ENCODE measurements at regions not wholly inside any gene's neighbourhood (a gene's known extent, or its start where the extent isn't known, plus 50 kb on each side); places are given as distances from the start of the nearest gene placed in this dataset.
"Not testable (repeated sequence)": the region's sequence is repeated elsewhere in the genome, so short reads cannot be mapped to it uniquely, and the experiment has no call there.

DNA sequence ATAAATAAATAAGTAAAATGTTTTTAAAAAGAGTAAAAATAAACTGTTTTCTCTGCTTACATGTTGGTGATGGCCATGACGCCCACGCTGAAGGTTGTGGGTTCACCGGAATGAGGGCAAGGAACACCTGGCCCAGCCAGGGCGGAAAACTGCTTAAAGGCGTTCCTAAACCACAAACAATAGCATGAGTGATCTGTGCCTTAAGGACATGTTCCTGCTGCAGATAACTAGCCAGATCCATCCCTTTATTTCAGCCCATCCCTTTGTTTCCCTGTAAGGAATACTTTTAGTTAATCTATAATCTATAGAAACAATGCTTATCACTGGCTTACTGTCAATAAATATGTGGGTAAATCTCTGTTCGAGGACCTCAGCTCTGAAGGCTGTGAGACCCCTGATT is 63.3 kb upstream of the CEP78 start:
- not testable (repeated sequence) for H3K27me3 Mint-ChIP-seq, H3K27ac Mint-ChIP-seq, ATAC-seq, H3K4me1 Mint-ChIP-seq, H3K4me3 Mint-ChIP-seq, DNase-seq
- peaks cover 0 to 10% of the 10 kb centered on the region in 2 donors for H3K9me3 Mint-ChIP-seq

DNA sequence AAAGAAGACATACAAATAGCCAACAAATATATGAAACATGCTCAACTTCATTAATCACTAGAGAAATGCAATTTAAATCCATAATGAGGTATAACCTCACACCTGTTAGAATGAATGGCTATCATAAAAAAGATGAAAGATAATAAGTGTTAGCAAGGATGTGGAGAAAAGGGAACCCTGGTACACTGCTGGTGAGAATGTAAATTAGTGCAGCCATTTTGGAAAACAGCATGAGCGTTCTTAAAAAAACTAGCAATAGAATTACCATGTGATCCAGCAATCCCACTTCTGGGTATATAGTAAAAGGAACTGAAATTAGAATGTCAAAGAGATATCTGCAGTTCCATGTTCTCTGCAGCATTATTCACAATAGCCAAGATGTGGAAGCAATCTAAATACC is 64.2 kb upstream of the CEP78 start:
- Mint-ChIP-seq H3K27me3 (no peaks in the 10 kb centered on the region), H3K4me3 (no peak overlapping the region), H3K4me1 (no peaks in the 10 kb centered on the region), H3K9me3 (peaks cover 0 to 10% of the 10 kb centered on the region in 2 donors), H3K27ac (no peak overlapping the region)
- no peak for ATAC-seq
- DNase-seq = no peak

DNA sequence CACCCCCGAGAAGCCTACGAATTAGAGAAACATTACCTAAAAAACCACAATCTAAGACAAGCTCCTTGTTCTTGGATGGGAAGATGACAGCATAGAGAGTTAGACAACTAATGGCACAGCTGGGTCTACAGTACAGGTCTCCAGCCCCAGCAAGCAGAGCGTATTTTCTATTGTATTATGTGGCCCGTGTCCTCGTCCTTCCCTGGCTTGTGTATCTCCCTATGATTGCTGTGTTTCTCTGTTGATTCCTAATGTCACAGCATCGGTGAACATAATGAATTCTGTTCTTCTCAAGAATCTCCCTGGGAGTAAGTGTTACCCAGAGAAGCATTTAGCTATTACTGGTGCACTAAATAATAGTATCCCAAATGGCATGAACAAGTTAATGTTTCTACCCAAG is 66.8 kb upstream of the CEP78 start:
- Mint-ChIP-seq H3K4me1 (no peaks in the 10 kb centered on the region), H3K27ac (peak overlapping the region in 1 of 2 donors; percentile 52), H3K9me3 (peaks cover 5 to 18% of the 10 kb centered on the region in 2 donors), H3K4me3 (no peak overlapping the region), H3K27me3 (no peaks in the 10 kb centered on the region)
- DNase-seq = no peak
- ATAC-seq = no peak

DNA sequence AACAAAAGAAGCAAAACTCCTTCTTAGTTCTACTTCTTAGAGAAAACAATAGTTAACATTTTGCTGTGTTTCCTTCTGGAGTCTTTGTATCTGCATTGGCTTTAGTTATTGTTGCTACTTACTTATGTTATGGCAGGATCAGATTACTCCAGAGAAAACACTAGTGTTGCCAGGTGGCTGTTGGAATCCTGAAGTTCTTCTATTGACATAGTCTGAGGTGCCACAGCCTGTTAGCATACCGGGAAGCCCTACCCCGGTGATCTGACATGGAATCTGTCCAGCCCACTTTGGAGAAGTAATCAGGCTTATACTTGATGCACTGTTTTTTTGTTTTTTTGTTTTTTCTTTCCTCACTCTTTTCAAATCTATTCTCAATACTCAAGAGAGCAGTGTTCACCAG is 68.5 kb upstream of the CEP78 start:
- H3K27me3 Mint-ChIP-seq = no peaks in the 10 kb centered on the region
- ATAC-seq (no peak), DNase-seq (no peak)
- peaks cover 16 to 22% of the 10 kb centered on the region in 2 donors for H3K9me3 Mint-ChIP-seq
- no peak overlapping the region for H3K4me3 Mint-ChIP-seq
- no peaks in the 10 kb centered on the region for H3K4me1 Mint-ChIP-seq
- H3K27ac Mint-ChIP-seq = no peak overlapping the region

DNA sequence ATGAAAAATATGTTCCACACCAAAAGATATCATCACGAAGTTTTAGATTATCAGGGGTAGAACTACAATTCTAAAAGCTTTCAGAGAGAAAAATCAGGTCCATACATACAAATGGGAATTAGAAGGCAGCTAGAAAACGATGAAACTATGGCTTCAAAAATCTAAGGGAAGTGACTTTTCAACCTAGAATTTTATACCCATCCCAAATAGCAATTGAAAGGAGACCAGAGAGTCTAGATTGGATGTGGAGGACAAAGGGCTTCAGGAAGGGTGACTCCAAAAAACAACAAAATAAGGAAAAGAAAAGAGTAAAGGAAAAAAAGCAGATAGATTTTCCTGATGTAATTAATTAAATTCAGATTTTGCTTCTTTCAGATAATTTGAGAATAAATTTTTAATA is 72.0 kb upstream of the CEP78 start:
- ATAC-seq (no peak), DNase-seq (no peak)
- no peaks in the 10 kb centered on the region for H3K27me3 Mint-ChIP-seq
- H3K4me1 Mint-ChIP-seq = no peaks in the 10 kb centered on the region
- H3K4me3 Mint-ChIP-seq = no peak overlapping the region
- H3K27ac Mint-ChIP-seq = no peak overlapping the region
- peaks cover 16 to 17% of the 10 kb centered on the region in 2 donors for H3K9me3 Mint-ChIP-seq

DNA sequence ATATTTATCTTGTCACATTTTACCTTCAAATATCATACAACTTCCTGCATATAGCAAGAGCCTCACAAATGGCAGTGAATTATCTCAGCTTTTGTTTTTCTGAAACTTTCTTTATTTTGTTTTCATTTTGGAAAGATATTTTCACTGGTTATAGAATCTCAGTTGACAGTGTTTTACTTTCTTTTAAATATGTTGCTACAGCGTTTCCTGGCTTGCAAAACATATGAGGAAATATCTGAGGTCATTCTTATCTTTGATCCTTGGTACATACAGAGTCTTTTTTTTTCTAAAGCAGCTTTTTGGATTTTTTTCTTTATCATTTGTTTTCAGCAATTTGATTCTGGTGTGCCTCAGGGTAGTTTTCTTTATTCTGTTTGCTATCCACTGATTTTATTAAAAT is 77.6 kb upstream of the CEP78 start:
- DNase-seq (no peak), ATAC-seq (no peak)
- H3K4me1 Mint-ChIP-seq = no peaks in the 10 kb centered on the region
- H3K4me3 Mint-ChIP-seq = no peak overlapping the region
- H3K27me3 Mint-ChIP-seq = no peaks in the 10 kb centered on the region
- no peak overlapping the region for H3K27ac Mint-ChIP-seq
- H3K9me3 Mint-ChIP-seq = peaks cover under 1 to 3% of the 10 kb centered on the region in 2 donors

DNA sequence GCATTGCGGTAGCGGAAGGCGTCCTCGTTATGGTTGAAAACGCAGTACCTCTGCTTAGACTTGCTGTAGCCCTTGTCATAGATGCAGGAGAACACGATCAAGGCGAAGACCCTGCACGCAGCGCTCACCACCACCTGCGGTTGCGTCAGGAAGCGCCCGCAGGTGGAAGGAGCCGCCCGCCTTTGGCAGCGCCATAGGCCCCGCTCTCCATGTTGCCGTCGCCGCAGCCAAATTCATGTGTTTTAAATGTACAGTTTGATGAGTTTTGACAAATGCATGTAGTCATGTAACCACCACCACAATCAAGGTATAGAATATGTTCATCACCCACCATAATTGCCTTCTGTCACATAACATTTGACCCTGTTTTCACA is 84.9 kb upstream of the CEP78 start:
- Mint-ChIP-seq H3K4me1 (no peaks in the 10 kb centered on the region), H3K27me3 (no peaks in the 10 kb centered on the region), H3K4me3 (no peak overlapping the region), H3K9me3 (peaks cover 0 to 8% of the 10 kb centered on the region in 2 donors), H3K27ac (no peak overlapping the region)
- DNase-seq = no peak
- no peak for ATAC-seq

DNA sequence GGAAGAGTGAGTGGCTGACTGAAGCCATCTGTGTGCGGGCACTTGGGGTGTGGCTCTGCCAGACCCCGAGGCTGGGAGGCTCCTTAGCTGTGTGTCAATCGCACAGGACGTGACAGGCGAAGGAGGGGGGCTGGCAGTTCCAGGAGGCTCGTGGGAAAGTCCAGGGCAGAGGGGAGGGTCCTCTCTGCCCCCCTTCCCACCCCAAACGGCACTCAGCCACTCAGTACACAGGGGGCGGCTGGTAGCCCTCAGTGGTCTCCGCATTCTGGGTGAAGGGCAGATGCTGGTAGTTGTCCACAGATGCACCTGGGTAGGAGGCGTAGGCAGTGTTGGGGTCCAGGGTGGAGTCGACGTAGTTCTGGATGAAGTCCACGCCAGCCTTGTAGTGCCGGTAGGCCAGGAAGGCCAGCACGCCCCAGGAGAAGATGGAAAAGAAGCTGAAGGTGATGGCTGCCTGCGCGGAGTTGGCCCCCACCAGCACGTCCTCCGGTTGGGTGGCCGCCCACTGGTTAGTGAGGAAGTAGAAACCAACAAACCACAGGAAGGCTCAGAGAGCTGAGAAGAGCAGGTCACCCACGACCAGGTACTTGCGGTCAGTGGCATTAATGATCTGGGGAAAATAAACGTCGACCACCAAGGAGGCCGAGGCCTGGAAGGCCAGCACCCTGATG is 85.4 kb upstream of the CEP78 start:
- no peak for ATAC-seq
- peaks cover 0 to 8% of the 10 kb centered on the region in 2 donors for H3K9me3 Mint-ChIP-seq
- DNase-seq = no peak
- H3K4me1 Mint-ChIP-seq = no peaks in the 10 kb centered on the region
- no peak overlapping the region for H3K4me3 Mint-ChIP-seq
- H3K27ac Mint-ChIP-seq = peak overlapping the region in 1 of 2 donors; percentile 42
- no peaks in the 10 kb centered on the region for H3K27me3 Mint-ChIP-seq

DNA sequence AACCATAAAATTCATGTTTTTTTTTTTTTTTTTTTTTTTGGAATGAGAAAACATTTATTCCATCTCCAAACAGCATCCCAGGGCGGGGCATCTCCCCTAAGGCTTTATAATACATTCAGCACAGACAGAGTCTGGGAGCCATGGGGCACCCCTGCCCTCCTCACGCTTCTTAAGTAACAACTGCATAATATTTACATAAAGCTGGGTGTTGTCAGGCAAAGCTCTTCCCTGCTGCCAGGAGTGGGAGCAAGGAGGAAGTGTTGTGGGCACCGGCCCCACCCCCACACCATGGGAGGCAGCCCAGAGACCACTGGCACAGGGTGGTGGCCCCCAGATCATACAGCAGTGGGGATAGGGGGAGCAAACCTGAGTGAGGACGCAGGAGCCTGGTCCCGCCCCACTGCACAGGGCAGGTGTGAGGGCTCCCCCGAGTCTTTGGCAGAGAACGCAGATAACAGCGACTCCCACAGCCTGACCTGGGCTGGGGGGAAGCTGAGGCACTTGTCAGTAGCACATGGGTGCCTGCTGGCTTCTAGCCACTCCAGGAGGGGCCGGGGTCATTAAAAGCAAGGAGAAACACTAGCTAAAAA is 86.1 kb upstream of the CEP78 start:
- Mint-ChIP-seq H3K27me3 (no peaks in the 10 kb centered on the region), H3K9me3 (peaks cover 0 to 8% of the 10 kb centered on the region in 2 donors), H3K4me3 (no peak overlapping the region), H3K27ac (no peak overlapping the region), H3K4me1 (peaks cover 4% of the 10 kb centered on the region)
- DNase-seq = no peak
- ATAC-seq = no peak

DNA sequence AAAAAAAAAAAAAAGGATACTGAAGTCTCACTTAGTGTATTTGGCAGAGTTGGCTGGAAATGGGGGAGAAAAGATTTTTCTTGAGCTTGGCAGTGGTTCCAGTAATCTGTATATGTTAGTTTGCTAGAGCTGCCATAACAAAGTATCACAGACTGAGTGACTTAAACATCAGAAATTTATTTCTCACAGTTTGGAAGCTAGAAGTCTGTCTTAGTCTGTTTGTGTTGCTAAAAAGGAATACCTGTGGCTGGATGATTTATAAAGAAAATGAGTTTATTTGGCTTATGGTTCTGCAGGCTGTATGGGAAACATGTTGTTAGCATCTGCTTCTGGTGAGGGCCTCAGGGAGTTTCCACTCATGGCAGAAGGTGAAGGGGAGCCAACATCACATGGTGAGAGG is 89.6 kb upstream of the CEP78 start:
- H3K9me3 Mint-ChIP-seq = peaks cover 6 to 26% of the 10 kb centered on the region in 2 donors
- no peak for ATAC-seq
- DNase-seq = no peak
- no peaks in the 10 kb centered on the region for H3K27me3 Mint-ChIP-seq
- H3K27ac Mint-ChIP-seq = no peak overlapping the region
- H3K4me3 Mint-ChIP-seq = no peak overlapping the region
- peaks cover 10% of the 10 kb centered on the region for H3K4me1 Mint-ChIP-seq

DNA sequence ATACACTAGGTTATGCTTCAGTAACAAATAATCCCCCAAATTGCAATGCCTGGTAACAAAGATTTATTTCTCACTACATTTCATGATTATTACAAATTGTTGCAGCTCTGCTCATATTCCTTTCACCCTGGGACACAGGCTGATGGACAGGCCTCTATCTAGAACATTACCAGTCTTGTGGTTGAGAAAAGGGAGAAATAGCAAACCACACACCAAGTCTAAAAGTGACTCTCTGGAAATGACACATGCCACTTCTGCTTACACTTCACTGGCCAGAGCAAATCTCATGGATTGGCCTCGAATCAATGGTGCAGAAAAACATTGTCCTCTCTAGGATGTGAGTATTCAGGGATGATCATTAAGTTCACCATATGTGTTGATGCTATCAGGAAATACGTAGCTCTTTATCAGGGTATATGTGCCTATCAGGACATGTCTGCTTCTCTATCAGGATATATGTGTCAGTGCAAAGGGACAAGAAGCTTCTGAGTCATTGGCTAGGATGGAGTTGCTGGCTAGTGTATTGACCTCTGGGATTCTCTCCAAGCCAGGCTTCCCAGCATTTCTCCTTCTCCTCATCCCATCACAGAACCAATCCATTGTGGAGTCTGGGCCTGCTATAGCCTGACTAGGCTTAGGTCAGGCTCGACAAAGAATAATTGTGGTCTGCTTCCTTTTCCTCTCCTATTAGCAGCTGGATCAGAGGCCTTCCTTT is 91.1 kb upstream of the CEP78 start:
- Mint-ChIP-seq H3K27ac (no peak overlapping the region), H3K27me3 (no peaks in the 10 kb centered on the region)

DNA sequence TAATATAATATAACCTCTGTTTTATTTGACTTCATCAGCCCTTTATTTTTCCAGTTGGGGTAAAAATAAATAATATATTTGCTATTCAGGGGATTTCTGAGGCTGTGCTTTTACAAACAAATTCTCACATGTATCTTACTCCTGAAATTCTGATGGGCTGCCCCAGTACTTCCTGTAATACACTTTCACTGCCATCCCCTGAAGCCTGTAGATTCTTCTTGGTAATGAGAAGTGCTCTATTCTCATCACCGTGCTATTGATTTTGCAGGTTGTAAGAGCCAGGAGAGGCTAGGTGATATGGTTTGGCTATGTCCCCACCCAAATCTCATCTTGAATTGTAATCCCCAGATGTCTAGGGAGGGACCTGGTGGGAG is 91.9 kb upstream of the CEP78 start:
- Mint-ChIP-seq H3K4me1 (peaks cover 10% of the 10 kb centered on the region), H3K9me3 (peaks cover 15 to 32% of the 10 kb centered on the region in 2 donors), H3K27me3 (no peaks in the 10 kb centered on the region), H3K27ac (no peak overlapping the region), H3K4me3 (no peak overlapping the region)
- ATAC-seq = no peak
- DNase-seq = no peak

More for the DNA sequence above, 91.1 kb upstream of the CEP78 start:
- ATAC-seq = no peak
- H3K9me3 Mint-ChIP-seq = peaks cover 9 to 24% of the 10 kb centered on the region in 2 donors
- no peak for DNase-seq
- H3K4me1 Mint-ChIP-seq = peaks cover 10% of the 10 kb centered on the region
- H3K4me3 Mint-ChIP-seq = no peak overlapping the region

DNA sequence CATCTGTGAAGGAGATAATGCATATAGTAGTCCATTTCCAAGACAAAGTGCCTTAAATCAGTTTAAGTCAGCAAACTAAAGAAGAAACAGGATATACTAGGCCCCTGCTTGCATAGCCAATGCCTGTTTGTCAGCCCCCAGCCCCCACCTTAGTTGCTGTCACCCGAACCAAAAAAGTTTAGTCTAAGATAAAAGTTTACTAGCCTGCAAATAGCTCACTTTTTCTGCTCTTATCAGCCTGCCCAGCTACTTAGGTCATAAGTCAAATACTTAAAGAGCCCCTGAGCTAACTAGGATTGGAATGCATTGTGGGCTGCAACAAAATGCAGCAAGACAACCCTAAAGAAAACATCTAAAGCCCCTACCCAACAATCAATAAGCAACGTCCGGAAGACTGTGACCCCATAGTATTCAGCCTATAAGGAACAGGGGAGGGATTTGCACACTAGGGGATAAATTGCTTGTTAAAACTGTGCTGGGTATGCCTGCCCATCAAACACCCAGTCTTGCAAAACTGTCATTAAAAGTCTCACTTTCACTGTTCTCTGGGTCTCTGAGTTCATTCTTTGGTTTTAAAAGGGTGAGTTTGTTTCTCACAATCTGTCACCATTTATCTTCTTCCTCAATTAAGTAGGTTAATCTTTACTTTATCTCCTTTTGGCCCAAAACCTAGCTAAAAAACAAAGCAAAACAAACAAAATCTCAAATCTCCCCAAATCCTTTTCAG is 92.4 kb upstream of the CEP78 start:
- Mint-ChIP-seq H3K27ac (no peak overlapping the region), H3K4me1 (peaks cover 10% of the 10 kb centered on the region), H3K4me3 (no peak overlapping the region), H3K9me3 (peaks cover 15 to 32% of the 10 kb centered on the region in 2 donors), H3K27me3 (no peaks in the 10 kb centered on the region)
- ATAC-seq (no peak), DNase-seq (no peak)

DNA sequence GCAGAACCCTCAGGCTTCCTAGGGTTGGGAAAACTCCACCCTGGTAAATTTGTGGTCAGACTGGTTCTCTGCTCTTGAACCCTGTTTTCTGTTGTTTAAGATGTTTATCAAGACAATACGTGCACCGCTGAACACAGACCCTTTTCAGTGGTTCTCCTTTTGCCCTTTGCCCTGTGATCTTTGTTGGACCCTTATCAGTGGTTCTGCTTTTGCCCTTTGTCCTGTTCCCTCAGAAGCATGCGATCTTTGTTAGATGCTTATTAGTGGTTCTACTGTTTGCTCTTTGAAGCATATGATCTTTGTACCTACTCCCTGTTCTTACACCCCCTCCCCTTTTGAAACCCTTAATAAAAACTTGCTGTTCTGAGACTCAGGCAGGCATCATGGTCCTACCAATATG is 93.6 kb upstream of the CEP78 start:
- DNase-seq, H3K4me1 Mint-ChIP-seq, ATAC-seq, H3K4me3 Mint-ChIP-seq, H3K27ac Mint-ChIP-seq, H3K27me3 Mint-ChIP-seq: not testable (repeated sequence)
- peaks cover 21 to 41% of the 10 kb centered on the region in 2 donors for H3K9me3 Mint-ChIP-seq

DNA sequence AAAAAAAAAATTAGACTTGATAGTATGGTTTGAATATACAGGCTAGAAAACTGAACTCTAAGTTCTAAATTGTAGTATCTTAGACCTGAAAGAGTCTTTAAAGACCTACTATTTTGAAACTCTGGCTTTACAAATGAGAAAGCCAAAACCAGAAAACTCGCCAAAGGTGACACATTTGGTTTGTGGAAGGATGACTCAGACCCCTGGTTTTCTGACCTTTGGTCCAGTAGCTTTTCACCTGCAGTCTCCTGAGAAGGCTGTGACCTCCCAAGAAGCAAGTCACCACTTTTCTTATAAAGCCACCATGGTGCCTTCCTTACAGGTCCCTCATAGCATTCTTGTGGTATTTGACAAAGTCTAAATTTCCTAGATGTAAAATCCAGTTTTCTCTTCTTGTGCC is 102.1 kb upstream of the CEP78 start:
- H3K27ac Mint-ChIP-seq = no peak overlapping the region
- H3K4me1 Mint-ChIP-seq = peaks cover 38% of the 10 kb centered on the region
- ATAC-seq = peak; percentile 82
- peaks cover 12 to 16% of the 10 kb centered on the region in 2 donors for H3K9me3 Mint-ChIP-seq
- peak overlapping the region in 1 of 2 donors; percentile 9 for H3K4me3 Mint-ChIP-seq
- no peaks in the 10 kb centered on the region for H3K27me3 Mint-ChIP-seq
- DNase-seq = peak; percentile 27 to 52

DNA sequence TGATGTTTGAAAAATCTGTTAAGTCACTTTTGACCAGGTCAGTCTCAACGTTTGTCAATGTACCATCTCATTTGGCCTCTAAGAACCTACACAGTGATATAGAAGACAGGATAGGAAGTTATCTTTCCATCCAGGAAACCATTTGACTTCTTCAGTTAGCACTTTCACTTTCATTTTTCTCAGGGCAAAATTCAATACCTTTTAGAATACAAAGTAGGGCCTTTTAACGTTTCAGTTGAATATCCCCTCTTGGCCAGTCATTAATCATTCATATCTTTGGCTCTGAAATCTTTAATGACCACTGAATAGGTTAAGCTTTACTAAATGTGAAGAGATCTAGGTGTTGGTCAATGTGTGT is 101.1 kb upstream of the GNAQ start:
- Mint-ChIP-seq H3K4me1 (peaks cover 38% of the 10 kb centered on the region), H3K27me3 (no peaks in the 10 kb centered on the region), H3K27ac (peak overlapping the region; percentile 78 to 89), H3K9me3 (peaks cover 7 to 14% of the 10 kb centered on the region in 2 donors), H3K4me3 (peak overlapping the region; percentile 70 to 78)
- peak; percentile 23 for ATAC-seq
- DNase-seq = no peak

Measured in stimulated activated naive CD8-positive, alpha-beta T cell treated with anti-CD3 and anti-CD28 coated beads, Interleukin-15, amount 100 ng/mL, for 72 hours (primary cell).